Suppressor macrophage treated with lipopolysaccharide for 4 hours (primary cell): ENCODE measurements at regions not wholly inside any gene's neighbourhood (a gene's known extent, or its start where the extent isn't known, plus 50 kb on each side); places are given as distances from the start of the nearest gene placed in this dataset.

Source experiments
- DNase-seq: peaks from one replicate; pipeline ENCODE4 v3.0.0-alpha.2; 2020

DNA sequence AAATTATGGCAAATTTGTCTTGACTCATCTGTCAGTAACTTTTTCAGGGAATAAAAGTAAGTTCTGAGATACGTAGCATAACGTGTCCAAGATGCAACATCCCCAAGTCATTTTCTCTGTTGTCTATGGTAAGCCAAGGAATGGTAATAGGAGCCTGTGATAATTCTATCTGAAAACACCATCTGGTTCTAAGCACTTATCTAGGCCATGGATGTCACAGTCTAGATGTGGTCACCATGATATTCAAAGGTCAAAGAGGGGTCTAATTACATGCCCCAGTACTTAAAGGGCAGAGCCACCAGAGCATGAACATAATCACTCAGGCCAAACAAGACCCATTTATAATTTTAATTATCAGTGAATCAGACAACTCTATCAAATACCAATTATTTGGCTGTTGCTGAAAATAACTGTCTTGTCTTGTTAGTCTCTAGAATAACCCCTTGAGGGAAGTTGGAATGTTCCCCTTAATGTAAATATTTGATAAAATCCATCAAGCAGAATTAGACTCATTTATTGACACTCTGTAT is 225.1 kb upstream of the MPPED2 start:
- DNase-seq: no peak

DNA sequence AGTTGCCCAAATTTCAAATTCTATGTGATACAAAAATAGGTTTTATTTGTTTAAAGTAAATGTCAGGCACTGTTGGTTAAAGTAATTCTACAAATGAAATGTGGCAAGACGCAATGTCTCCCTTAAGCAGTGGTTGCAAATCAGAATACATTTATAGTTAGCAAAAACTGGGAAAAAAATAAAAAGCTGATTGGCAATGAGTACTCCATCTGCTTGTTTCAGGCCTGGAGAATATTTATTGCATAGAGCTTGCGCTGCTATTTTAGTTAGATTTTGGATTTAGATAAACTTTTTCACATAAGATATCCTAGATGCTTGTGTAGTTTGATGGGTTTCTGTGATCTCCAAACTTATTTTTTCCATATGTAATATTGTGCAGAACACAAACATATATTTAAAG is 224.0 kb upstream of the MPPED2 start:
- no peak for DNase-seq

DNA sequence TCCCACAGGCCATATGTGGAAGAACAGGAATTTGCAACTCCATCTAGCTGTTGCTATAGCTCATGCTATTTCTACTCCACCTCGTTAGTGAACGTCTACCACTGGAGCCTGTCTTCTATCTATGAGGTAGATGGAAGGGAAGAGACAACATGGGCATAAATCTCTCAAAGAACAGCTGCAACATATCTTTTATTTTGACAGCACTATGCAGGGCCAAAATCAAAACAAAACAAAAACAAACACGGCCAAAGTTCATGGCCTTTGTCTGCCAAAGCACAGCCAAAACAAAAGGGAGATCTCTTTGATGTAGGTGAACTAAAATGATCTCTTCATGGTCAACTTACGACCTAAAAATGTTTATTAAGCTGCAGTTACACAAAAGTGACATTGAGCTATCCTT is 215.2 kb upstream of the MPPED2 start:
- no peak for DNase-seq

DNA sequence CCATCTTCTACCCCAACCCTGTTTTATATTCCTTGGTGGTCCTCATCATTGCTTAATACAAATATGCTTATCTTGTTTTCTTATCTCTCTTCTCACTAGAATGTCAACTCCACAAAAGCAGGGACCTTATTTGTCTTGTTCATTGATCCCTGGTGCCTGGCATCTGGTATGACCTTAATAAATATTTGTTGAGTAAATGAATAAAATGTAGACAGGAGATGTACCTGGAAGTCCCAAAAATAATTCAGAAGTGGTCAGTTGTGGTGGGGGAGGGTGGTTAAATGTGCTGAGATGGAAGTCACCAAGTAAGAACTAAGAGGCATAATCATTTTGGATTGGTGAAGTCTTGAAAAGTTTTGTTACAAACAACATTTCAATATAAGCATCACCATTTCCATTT is 214.8 kb upstream of the MPPED2 start:
- no peak for DNase-seq

DNA sequence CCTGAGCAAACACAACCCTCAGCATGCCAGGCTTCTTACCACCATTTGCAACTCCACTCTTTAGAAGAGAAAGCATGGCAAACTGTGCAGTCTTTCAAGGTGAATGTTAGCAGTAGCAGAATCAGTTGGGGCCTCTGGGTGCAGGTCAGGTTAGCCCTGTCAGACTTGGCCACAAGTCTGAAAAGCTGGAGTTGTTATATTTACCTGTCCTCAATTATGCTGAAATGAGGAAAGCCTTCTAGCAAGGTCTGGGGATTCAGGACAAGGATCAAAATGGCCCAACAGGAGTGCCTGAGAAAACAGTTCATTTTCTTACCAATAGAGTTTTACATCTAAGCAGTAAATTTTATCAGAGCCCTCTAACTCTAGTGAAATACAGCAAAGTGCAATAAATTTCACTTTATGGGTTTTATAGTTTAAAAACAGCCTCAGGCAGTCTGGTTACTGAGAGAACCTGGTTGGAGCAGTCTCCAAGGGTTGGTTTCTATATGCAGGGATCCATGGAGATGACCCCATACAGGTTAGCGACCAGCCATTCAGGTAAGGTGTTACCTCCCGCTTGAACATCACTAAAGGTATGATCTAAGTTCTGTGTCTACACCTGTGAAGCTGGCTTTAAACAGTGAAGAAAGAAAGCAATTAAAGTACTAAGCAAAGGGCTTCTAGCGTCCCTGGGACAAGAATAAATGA is 212.5 kb upstream of the MPPED2 start:
- no peak for DNase-seq

DNA sequence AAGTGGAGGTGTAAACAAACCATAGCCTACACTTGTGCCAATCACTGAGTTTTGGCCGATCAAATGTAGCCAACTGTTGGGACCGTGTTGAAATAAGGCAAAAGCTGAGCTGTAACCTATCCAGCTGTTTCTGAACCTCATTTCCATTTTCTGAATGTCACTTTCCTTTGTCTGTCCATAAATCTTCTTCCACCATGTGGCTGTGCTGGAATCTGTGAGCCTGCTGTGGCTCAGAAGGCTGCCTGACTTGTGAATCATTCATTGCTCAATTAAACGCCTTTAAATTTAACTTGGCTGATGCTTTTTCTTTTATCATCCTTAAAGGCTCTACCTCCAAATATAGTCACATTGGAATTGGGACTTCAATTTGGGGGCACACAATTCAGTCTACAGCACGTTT is 203.1 kb upstream of the MPPED2 start:
- no peak for DNase-seq

DNA sequence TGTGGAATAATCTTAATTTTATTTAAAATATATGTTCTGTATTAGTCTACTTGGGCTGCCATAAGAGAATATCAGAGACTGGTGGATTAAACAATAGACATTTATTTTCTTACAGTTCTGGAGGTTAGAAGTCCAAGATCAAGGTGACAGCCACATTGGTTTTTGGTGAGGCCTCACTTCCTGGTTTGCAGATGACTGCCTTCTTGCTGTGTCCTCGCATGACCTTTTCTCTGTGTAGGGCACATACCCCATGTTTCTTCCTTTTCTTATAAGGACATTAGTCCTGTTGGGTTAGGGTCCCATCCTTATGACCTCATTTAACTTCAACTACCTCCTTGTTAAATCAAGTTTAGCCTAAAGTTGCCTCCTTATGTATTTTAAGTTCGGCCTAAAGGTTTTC is 202.7 kb upstream of the MPPED2 start:
- DNase-seq: no peak

DNA sequence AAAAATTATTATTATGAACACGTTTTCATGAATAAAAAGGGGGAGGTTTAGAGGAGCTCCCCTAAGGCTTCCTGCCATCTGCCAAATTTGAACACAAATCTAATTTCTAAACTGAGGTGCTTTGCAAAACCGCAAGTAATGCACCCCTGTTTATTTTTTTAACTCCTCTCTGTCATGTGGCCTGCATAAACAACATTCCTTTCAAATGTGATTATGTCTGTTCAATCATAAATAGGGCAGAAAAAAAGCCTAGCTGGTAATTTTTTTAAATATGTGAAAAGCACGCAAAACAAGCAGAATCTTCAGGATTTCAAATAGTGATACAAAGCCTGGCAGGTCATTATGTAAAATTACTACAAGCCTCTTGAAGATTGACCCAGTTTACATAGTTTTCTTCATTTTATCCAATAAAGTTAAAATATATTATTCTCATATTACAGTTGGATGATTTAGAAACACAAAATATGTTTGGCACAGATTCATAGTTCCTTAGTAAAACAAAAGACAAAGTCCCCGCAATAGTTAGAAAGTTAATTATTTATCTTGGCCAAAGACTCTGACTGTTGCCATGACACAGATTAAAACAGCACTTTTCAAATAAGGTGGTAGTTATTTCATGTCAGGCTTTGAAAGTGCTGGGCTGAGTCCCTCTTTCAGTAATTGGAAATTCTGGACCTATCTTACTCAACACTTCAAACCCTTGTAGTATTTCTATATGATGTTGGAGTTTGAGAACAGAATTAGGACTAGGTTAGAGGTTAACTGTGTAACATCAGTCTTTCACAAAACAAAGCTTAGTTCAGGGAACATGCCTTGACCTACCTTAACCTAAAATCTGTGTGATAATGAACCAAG is 200.3 kb upstream of the MPPED2 start:
- no peak for DNase-seq

DNA sequence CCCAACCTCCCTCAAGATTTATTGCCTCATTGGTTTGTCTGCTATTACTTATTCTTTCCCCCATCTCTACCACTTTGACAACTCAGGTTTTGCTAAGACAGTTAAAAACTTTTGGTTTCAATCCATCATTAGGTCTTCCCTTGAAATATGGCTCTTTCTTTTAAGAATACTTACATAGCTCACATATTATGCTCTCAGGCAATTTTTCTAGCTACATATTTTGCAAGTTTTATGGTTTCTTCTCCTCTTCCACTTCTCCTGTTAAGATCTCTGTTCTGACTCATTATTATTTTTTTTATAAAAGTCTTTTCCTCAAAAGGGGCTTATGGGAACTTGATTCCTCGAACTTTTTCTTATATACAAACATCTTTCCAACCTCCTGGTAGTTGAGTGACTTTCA is 192.4 kb upstream of the MPPED2 start:
- DNase-seq: no peak

DNA sequence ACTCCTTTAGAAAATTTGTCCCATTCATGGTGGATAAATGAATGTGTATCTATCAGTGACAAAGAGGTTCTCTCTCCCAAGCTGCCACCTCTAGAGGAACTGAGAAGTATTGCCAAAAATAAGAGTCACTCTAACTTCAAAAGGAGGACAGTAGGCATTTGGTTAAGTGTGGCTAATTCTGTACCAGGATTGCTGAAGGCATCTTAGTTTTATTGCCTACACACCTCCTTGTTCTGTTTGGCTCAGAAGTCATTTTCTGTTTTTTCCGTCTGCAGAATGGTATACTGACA is 189.0 kb upstream of the MPPED2 start:
- DNase-seq: no peak

DNA sequence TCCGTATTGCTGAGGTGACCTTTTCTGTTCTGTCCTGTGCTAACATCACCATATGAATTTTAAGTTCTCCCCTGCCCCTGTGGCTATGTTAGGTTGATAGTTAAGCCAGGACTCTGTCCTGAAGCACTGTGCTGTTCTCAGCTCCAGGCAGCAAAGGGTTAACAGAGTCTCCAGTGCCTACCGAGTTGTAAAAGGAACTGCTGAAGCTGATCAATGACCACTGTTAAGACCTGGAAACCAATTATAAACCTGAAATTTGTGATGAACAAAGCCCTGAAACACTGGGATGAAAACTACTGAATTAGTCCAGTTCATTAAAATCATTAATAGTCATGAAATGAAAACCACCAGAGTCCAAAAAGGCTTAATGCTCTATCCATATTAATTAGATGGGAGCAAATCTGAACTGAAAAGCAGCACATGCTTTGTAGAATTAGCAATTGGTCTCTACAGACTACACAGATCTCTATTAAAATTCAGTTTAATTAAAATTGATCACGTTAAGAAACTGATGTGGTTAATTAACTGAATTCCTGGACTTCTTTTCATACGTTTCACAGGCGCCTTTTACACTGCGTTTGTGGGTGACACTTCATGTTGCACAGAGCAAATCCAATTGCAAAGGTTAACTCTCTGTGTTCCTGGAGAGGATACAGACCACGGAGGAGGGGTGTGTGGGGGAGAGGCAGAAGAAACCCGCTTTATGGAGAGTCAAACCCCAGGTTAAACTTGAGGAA is 188.5 kb upstream of the MPPED2 start:
- DNase-seq: no peak

DNA sequence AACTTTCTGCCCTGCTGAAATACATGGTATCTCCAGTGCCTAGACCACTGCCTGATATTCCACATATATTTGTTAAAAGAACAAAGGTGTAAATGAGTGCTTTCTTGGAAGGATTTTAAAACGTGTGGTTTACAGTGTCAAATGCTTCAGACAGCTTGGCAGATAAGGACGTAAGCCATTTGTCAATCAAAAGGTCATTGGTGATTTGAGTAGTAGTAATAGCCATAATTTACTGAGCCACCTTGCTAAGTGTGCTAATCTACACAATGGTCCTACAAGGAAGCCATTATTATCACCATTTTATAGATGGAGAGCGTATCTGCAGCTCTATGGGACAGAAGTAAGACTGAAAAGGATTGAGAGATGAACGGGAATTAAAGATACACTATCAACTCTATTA is 186.8 kb upstream of the MPPED2 start:
- no peak for DNase-seq

DNA sequence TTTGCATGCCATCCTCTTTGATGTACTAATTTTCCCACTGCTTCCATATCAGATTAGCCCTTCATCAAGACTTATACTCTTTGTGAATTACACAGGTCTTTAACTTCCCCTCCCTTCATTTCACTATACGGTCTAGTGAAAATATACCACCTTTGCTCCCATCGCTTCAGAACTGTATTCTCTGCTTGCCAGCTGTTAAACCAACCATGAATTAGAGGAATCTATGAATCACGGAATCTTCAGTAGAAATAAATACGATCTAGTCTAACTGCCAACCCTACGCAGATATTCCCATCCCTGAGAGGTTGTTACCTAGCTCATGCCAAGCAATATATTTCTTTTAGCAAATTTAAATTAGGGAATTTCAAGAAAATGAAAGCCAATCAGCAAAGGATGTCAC is 177.8 kb upstream of the MPPED2 start:
- DNase-seq: no peak

DNA sequence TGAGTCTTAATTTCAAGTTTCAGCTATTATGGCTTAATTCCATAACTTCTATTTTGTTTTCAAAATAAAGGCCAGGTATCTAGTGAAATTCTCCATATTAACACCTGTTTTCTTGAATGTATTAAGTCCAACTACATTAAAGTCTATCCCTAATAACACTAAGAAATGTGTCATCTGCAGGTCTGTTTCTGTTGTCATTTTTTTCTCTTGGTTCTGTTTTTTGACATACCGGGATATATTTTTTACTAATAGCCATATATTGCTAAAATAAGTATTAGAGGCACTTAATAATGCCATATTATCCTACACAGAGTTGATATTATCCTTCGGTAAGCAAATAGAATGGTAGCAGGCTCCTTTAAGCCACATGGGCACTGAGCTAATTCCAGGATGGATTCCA is 176.0 kb upstream of the MPPED2 start:
- no peak for DNase-seq

DNA sequence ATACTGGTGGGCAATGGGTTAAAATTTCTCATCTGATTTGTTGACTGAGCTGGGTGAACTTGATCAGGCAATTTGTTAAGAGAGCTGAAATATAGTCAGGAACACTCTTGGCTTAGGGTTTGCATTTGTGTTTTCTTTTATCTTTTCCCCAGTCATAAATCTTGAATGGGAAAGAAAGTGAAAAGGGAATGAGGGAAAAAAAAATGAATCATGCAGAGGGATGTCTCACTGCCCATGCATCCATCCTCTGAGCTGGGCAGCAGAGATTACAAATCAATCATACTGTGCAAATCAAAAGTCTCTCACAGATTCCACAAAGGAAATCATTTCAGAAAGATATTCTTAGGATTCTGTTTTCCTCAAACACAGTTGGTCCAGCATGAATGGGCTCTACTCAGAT is 174.2 kb upstream of the MPPED2 start:
- DNase-seq: no peak

DNA sequence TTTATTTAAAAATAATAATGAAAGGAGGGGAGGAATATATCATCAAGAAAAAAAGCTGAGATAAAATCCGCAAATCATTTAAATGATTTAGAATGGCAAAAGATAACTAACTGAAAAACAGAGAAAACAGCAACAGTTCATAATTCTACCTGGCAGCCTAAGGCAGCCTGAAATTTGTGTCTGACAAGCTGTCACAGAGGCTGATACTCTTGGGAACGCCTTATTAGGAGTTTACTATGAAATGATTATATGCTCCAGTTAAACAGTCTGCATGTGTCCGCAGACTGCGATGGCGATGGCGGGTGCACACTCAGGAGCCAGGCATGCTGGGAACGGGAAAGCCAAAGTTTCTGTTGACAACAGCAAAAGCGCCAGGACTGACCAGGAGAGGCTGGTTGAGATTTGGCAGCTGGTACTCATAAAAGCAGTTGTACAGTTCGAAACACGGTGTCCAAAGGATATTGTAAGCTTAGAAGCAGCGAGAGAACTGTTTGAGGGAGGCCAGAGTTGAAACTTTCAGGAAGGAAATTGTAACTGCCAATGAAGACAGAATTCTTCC is 172.9 kb upstream of the MPPED2 start:
- DNase-seq: no peak

DNA sequence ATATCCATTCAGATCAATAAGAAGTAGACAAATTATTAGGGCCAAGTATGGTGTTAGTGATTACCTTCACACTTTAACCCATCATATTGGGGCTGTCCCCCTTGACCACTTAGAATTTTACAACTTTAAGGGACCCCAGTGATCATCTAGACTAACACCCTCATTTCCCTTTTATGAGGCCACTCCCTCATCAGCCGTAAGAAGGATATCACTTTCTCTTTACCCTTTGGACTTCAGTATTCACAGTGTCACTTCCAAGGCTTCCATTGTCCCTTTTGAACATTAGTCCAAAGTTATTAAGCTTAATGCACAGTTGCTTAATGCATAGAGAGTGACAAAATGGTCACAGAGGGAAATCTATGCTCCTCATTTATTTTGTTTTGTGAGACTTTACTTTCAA is 172.4 kb upstream of the MPPED2 start:
- no peak for DNase-seq

DNA sequence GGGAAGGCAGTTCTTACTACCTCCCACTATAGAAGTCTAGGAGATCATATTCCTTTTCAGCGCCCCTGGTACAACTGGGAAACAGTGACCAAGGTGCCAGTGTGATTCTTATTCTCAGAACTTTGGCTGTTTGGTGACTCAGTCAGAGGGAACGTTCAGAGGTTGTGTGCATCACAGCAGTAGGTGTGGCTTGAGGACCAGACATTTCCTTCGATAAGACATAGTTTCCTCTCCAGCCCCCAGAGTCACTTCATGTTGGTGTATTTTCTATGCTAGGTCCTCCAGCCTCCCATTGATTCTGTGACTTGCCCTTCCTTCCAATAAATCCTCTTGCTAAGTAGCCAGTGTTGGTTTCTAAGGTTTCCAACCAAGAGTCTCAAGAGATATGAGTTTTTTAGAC is 171.9 kb upstream of the MPPED2 start:
- no peak for DNase-seq

DNA sequence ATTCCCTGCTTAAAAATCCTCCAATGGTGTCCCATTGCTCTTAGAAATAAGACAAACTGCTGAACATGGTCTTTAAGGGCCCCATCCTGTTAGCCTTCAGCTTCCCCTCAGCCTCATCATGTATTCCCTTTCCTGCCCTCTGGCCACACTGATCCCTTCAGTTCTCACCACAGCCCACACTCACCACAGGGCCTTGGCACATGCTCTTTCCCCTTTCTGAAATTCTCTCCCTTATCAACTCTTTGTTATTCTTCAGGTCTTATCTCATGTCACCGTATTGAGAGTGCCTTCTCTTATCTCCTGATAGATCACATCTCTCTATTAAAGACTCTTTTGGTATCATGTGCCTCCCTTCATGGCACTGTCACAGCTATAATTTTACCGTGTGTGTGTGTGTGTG is 167.8 kb upstream of the MPPED2 start:
- DNase-seq: no peak

DNA sequence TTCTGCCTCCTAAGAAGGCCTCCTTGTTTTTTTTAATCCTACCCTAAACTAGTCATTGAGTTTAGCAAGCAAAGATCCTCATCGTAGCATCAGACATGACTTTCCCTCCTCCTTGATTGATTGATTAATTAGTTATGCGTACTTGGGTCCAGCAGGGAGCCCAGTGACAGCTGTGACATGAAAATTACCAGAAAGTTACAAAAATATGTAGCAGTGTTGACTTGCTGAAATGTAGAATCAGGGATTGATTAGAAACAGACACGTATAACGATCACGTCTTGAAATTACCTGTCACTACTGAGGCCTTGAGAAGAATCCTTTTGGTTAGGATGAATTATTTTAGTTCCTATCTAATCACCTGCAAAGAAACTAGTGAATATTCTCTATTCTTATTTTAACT is 167.4 kb upstream of the MPPED2 start:
- no peak for DNase-seq

DNA sequence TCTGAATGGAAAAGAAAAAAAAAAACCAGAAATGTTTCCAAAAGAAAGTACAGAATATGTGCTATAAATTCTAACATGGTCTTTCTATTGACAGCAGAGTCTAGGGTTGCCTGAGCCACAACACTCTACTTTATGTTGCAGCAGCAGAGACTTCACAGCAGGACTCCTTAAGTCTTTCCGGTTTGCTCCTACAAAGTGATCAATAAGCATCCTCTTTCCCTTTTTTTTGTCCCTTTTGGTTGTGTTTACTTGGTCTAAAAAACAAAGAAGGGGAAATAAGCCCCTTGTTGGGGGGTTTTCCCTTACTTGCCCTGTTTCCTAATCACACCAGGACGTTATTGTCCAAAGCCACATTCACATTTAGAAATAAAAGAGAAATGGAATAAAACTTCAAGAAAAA is 163.1 kb upstream of the MPPED2 start:
- no peak for DNase-seq

DNA sequence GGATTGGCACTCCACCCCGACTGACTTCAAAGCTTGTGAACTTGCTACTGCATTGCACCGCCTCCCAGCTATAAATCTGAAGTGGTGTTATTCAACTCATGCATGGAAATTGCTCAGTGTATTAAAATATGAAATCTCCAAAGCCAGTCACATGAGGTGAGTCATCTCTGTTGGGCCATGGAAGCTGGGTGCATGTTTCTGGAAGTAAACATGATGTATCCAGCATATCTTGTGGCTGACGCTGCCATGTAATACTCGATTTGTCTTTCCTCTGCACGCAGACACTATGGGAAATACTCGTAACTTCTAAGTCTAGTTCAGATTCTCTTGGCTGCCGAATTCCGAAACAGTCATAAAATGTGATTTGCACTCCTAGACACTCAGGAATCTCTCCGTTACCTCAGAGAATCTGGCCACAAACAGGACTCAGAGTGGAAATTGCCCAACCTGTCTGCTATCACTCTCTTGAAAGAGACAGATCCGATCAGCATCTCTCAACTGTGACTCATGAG is 154.9 kb upstream of the MPPED2 start:
- DNase-seq: no peak

DNA sequence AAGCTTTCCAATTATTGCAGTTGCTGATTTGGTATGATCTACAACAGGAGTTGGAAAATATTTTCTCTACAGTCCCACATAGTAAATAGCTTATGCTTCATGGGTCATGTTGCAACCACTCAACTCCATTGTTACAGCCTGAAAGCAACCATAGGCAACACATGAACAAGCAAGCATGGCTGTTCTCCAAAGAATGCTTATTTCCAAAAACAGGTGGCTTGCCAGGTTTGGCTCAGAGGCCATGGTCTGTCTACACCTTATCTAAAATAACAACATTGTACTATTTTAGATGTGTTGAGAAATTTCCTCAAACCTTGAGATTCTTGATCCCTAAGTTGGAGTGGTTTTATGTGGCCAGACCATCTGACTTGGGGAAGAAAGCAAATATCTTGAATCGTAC is 153.9 kb upstream of the MPPED2 start:
- no peak for DNase-seq

DNA sequence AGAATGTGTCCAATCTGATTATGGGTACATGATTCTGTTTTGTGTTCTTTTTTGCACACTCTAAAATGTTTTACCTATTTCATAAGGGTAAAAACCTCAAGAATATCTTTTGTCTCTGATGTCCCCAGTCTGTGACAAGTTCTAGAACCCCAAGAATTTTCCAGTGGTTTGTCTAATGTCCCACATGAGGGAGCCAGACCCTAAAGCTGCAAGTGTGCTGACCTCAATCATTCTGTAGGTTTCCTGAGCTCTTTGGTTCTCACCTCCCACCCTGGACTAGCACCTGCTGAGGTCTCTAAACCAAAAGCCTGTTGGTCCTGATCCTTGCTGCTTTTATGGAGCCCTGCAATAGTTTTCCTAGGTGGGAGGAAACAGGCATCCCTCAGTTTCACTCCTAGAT is 149.8 kb upstream of the MPPED2 start:
- no peak for DNase-seq
